ENCODE measurements at regions not wholly inside any gene's neighbourhood (a gene's known extent, or its start where the extent isn't known, plus 50 kb on each side); places are given as distances from the start of the nearest gene placed in this dataset.

DNA sequence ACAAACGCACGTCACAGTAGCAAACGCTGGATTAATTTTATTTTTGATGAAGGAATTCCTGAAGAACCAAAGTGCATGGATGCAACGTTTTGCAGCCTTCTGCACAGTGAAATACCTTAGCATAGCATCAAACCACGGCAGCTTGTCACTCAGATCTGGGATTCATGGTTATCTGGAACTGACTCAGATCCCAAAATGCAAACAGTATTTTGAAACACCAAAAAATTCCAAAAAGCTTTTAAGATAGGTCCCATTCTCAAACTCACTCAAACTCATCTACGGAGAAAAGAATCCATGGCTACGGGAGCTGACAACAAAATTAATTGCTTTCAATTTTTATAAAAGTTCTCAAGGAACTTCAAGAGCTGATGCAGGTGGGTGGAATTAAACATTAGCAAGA lies 116.2 kb upstream of the SALL4 start:
- ChIA-PET CTCF (ENCODE audit: partially characterized antibody) (interaction anchor here (1.0 to 1.7 kb wide), 3 partner anchors 13 to 119 kb away, joined by 3 to 6 read pairs (median 3); no protein-coding TSS in a partner anchor), POLR2A (ENCODE audit: partially characterized antibody) (interaction anchor here (1.4 kb wide), 1 partner anchor 12 kb away, joined by 3 read pairs; no protein-coding TSS in a partner anchor)
- Histone ChIP-seq H3K23ac (ENCODE audit: insufficient read length) (no peak overlapping the region), H3K79me1 (ENCODE audit: low read depth, low read length) (no peaks in the 10 kb centered on the region), H4K8ac (ENCODE audit: extremely low read depth, insufficient read depth, low read length) (no peak overlapping the region), H3K18ac (ENCODE audit: extremely low read depth, low read length) (no peak overlapping the region), H4K5ac (ENCODE audit: insufficient read length, low read depth, low read length) (no peak overlapping the region), H4K20me1 (replicated peaks in 1 of 2; ENCODE audit: control insufficient read depth in 1 of 2, insufficient read depth in 2 of 2, low read length in 2 of 2) (no peaks in the 10 kb centered on the region), H3K79me2 (ENCODE audit: control insufficient read depth in 1 of 2, insufficient read depth in 2 of 2, low read length in 2 of 2) (no peaks in the 10 kb centered on the region), H3K4me3 (ENCODE audit: extremely low read depth in 1 of 4, insufficient read depth in 2 of 4, low read depth in 3 of 4, low read length in 4 of 4) (no peak overlapping the region), H2AFZ (ENCODE audit: low read length) (no peak overlapping the region), H3K4me1 (replicated peaks in 1 of 4; ENCODE audit: control insufficient read depth in 3 of 4, insufficient read depth in 4 of 4, low read length in 3 of 4) (peaks cover 0 to 2% (median 0%) of the 10 kb centered on the region in 4 experiments; a peak in 3 of 7 replicates), H3K9ac (replicated peaks in 1 of 4; ENCODE audit: extremely low read depth in 1 of 4, low read depth in 3 of 4, low read length in 3 of 4) (no peak overlapping the region), H3K36me3 (ENCODE audit: control insufficient read depth in 2 of 4, insufficient read depth in 4 of 4, low read length in 3 of 4) (no peaks in the 10 kb centered on the region; a peak in 1 of 8 replicates), H3K4me2 (ENCODE audit: insufficient read depth in 1 of 2, low read depth in 2 of 2, low read length in 2 of 2) (no peak overlapping the region), H2BK20ac (ENCODE audit: low read length) (no peak overlapping the region), H2AK5ac (ENCODE audit: low read depth, low read length) (no peak overlapping the region), H2BK15ac (ENCODE audit: low read length) (no peak overlapping the region), H3K27ac (ENCODE audit: low read depth, low read length) (no peak overlapping the region), H3K9me3 (ENCODE audit: insufficient read depth in 2 of 2, low read depth in 1 of 2, low read length in 1 of 2) (no peaks in the 10 kb centered on the region), H2BK5ac (ENCODE audit: low read depth, low read length) (no peak overlapping the region), H3K23me2 (ENCODE audit: low read depth, low read length) (no peaks in the 10 kb centered on the region), H3K27me3 (replicated peaks in 1 of 4; ENCODE audit: control insufficient read depth in 3 of 4, extremely low read depth in 1 of 4, insufficient read depth in 3 of 4, low read length in 3 of 4) (no peaks in the 10 kb centered on the region), H2BK12ac (ENCODE audit: low read depth, low read length) (no peak overlapping the region), H2BK120ac (replicated peaks; ENCODE audit: low read depth, low read length) (no peak overlapping the region), H3K14ac (ENCODE audit: insufficient read length) (no peak overlapping the region), H4K91ac (replicated peaks; ENCODE audit: insufficient read length, low read length) (no peak overlapping the region), H3K56ac (replicated peaks; ENCODE audit: insufficient read length, low read depth, low read length) (no peak overlapping the region), H3K4ac (replicated peaks; ENCODE audit: insufficient read length, low read depth, low read length) (no peak overlapping the region)
- DNase-seq (ENCODE audit: low read depth in 1 of 2, low spot score in 2 of 2): no peak
- TF ChIP-seq SIX5 (IDR thresholded peaks at IDR 0.05; ENCODE audit: low read depth, low read length) (no peak), RAD21 (IDR thresholded peaks at IDR 0.05 in 1 of 2, conservative IDR thresholded peaks at IDR 0.05 in 1 of 2; ENCODE audit: low read depth in 2 of 2, low read length in 2 of 2) (no peak), EGR1 (IDR thresholded peaks at IDR 0.05; ENCODE audit: borderline replicate concordance, low read depth, low read length) (no peak), SP2 (IDR thresholded peaks at IDR 0.05; ENCODE audit: low read length) (no peak), NANOG (IDR thresholded peaks at IDR 0.05; ENCODE audit: insufficient read depth, low read depth, low read length, poor library complexity, severe bottlenecking) (no peak), KDM1A (IDR thresholded peaks at IDR 0.05; ENCODE audit: borderline replicate concordance, low read length) (no peak), RNF2 (IDR thresholded peaks at IDR 0.05; ENCODE audit: borderline replicate concordance, low read depth, low read length, missing control alignments, poor library complexity, severe bottlenecking) (no peak), NRF1 (IDR thresholded peaks at IDR 0.05; ENCODE audit: low read depth, low read length) (no peak), KDM5A (IDR thresholded peaks at IDR 0.05; ENCODE audit: low read length) (no peak), ASH2L (IDR thresholded peaks at IDR 0.05; ENCODE audit: low read length) (no peak), RFX5 (IDR thresholded peaks at IDR 0.05; ENCODE audit: borderline replicate concordance, low read depth, low read length) (no peak), CBX8 (IDR thresholded peaks at IDR 0.05; ENCODE audit: borderline replicate concordance, low read depth, low read length) (no peak)
- no peak for FAIRE-seq
- 87% methylated on average over 7 of the region's 7 CpGs; no CpG with 5 or more reads in 1 of the 2 experiments for WGBS, 2 experiments (ENCODE audit: extremely low coverage in 1 of 2, insufficient coverage in 1 of 2, insufficient read length in 1 of 2, insufficient replicate concordance in 2 of 2, low coverage in 1 of 2, low lambda C conversion rate in 2 of 2, missing lambda C conversion rate in 1 of 2)

All from H1 (cell line).